ENCODE measurements at regions not wholly inside any gene's neighbourhood (a gene's known extent, or its start where the extent isn't known, plus 50 kb on each side); places are given as distances from the start of the nearest gene placed in this dataset.

- no peak for TF ChIP-seq ZBTB33 (IDR thresholded peaks at IDR 0.05; ENCODE audit: borderline replicate concordance, low read depth)
- no peak for TF ChIP-seq GATA2 (CRISPR knock-in tag; IDR thresholded peaks at IDR 0.05)
- TF ChIP-seq RAD21 (IDR thresholded peaks at IDR 0.05; ENCODE audit: low read length): no peak
- TF ChIP-seq IRF3 (IDR thresholded peaks at IDR 0.05; ENCODE audit: low read depth, low read length): no peak
- TF ChIP-seq NRF1 (IDR thresholded peaks at IDR 0.05; ENCODE audit: low read depth, low read length): no peak
- no peak for TF ChIP-seq RFX5 (IDR thresholded peaks at IDR 0.05; ENCODE audit: low read length)
- peak; percentile 40; the same call in 1 of the 2 replicates for TF ChIP-seq POLR2AphosphoS5 (IDR thresholded peaks at IDR 0.05; ENCODE audit: low read depth, low read length)
- no peak for TF ChIP-seq YY1 (IDR thresholded peaks at IDR 0.05; ENCODE audit: low read depth)
- TF ChIP-seq SMC3 (IDR thresholded peaks at IDR 0.05; ENCODE audit: low read depth, low read length): no peak
- no peak for TF ChIP-seq REST (IDR thresholded peaks at IDR 0.05; ENCODE audit: low read depth, low read length)
- TF ChIP-seq CTCF (IDR thresholded peaks at IDR 0.05): no peak
- peak; percentile 90 for TF ChIP-seq PBX3 (IDR thresholded peaks at IDR 0.05)
- no peak for TF ChIP-seq GABPA (IDR thresholded peaks at IDR 0.05; ENCODE audit: low read depth)
- no peak; the same call in 1 of the 2 replicates for TF ChIP-seq MEF2A (IDR thresholded peaks at IDR 0.05; ENCODE audit: borderline replicate concordance, low read depth)
These were observed 344.2 kb downstream of the RFPL4B start (continued) for GRCh38 chr6:112691289-112691688.

Measured in SK-N-SH (cell line).